Panc1 (cell line): ENCODE measurements at regions not wholly inside any gene's neighbourhood (a gene's known extent, or its start where the extent isn't known, plus 50 kb on each side); places are given as distances from the start of the nearest gene placed in this dataset.

Experiments
- CTCF ChIP-seq: fragments of 450-650 bp; IDR thresholded peaks from 2 replicates; pipeline ENCODE4 v1.5.1; 2017; ENCODE audit warnings: mild to moderate bottlenecking
- POLR2AphosphoS5 ChIP-seq: IDR thresholded peaks from 2 replicates; pipeline ENCODE4 v1.6.1; 2012; ENCODE audit warnings: mild to moderate bottlenecking, low read depth, low read length, moderate library complexity
- SIN3A ChIP-seq: IDR thresholded peaks from 2 replicates; pipeline ENCODE4 v1.6.1; 2012; ENCODE audit warnings: low read depth, mild to moderate bottlenecking, low read length, moderate library complexity, borderline replicate concordance; ENCODE audit not compliant: insufficient read depth

DNA sequence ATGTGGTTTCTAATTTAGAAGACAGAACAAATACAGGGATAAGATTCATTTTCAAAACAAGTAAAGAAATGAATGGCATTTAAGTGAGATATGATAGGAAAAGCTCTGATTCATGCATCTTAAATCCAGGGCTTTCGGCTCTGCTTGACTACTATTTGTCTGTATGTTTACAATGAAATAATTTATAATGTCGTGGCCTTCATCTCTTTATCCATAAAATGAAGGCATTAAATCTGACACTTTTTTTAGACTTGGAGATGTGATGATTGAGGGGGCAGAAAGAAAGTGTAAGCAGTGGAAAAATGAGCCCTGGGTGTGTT is 115.7 kb upstream of the KIT start:
- TF ChIP-seq CTCF: no peak
- no peak for TF ChIP-seq POLR2AphosphoS5
- TF ChIP-seq SIN3A: no peak
